CD4-positive, alpha-beta T cell treated with Interleukin-2 at 100 ng/mL for 4 hours (primary cell): ENCODE measurements at regions not wholly inside any gene's neighbourhood (a gene's known extent, or its start where the extent isn't known, plus 50 kb on each side); places are given as distances from the start of the nearest gene placed in this dataset.

ENCODE experiments used
- DNase-seq: peaks from one replicate; pipeline ENCODE4 v3.0.0-alpha.2; 2020; ENCODE audit warnings: low spot score

- no peak for DNase-seq
These were observed 72.6 kb upstream of the DMAC1 start for GRCh38 chr9:7871977-7872730.

- no peak for DNase-seq
These were observed 69.8 kb upstream of the DMAC1 start for GRCh38 chr9:7869340-7869739.

GRCh38 chr9:7862170-7862569 is 62.6 kb upstream of the DMAC1 start:
- no peak for DNase-seq

- no peak for DNase-seq
These were observed 61.5 kb upstream of the DMAC1 start for GRCh38 chr9:7861086-7861485.

- DNase-seq, result no peak
These were observed 60.7 kb upstream of the DMAC1 start for GRCh38 chr9:7860335-7860709.

GRCh38 chr9:7859701-7860334 is 60.2 kb upstream of the DMAC1 start:
- no peak for DNase-seq

- DNase-seq, result no peak
These were observed 58.6 kb upstream of the DMAC1 start for GRCh38 chr9:7858166-7858565.

- DNase-seq, result no peak
These were observed 55.2 kb upstream of the DMAC1 start for GRCh38 chr9:7854763-7855162.
